ENCODE measurements at regions not wholly inside any gene's neighbourhood (a gene's known extent, or its start where the extent isn't known, plus 50 kb on each side); places are given as distances from the start of the nearest gene placed in this dataset.

DNA sequence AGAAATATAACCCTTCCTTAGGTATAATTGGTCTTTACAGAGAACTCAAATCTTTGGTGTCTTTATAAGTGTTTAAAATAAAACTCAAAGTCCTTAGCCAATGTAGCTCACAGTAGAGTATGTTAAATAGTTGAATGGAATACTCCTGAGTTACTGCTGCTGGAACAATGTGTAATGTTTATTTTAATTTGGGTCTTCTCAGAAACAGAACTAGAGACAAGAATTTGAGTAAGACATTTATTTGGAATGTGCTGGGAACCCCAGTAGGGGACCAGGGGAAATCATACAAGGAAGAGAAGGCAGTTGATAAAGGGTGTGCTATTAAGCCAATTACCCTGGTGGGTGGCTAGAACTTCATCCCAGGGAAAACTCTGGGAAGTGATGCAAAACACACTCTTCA, 240.4 kb upstream of the LDB2 start:
- no peak for TF ChIP-seq POLR2A (IDR thresholded peaks at IDR 0.05; ENCODE audit: extremely low read depth, insufficient read length)
- TF ChIP-seq CTCF (IDR thresholded peaks at IDR 0.05; ENCODE audit: low read depth, low read length) = no peak
